ENCODE measurements at regions not wholly inside any gene's neighbourhood (a gene's known extent, or its start where the extent isn't known, plus 50 kb on each side); places are given as distances from the start of the nearest gene placed in this dataset.

DNA sequence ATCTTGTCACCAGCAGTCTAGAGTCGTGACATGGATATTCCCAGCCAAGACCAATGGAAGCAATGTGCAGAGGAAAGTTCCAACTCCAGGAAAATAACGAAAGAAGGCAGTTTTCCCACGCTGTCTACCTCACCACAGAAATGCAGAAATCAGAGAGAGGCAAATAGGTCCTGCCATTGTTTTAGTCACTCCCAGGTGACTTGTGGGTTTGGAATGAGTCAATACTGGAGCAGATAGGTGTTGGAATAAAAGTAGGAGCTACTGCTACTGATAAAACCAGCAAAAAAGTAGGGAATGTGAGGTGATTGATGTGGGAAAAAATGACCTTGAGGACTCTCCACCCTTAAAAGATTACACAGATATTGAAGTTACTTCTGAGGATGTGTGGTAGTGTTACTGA, 72.8 kb upstream of the RAI2 start:
- no peaks in the 10 kb centered on the region for H3K4me1 ChIP-seq (ENCODE audit: control insufficient read depth, insufficient read depth, low read length)
- no peak for DNase-seq
- H3K4me3 ChIP-seq (ENCODE audit: low read length) = no peak overlapping the region
- no CpG with 5 or more reads among the region's 3 CpGs for WGBS (ENCODE audit: insufficient coverage, low lambda C conversion rate)
- H3K27ac ChIP-seq (ENCODE audit: low read length) = no peak overlapping the region
- H3K27me3 ChIP-seq (ENCODE audit: control insufficient read depth, insufficient read depth, low read length) = no peaks in the 10 kb centered on the region
- H3K9me3 ChIP-seq (ENCODE audit: control insufficient read depth, low read depth, low read length) = no peaks in the 10 kb centered on the region
- no peaks in the 10 kb centered on the region for H3K36me3 ChIP-seq (ENCODE audit: control insufficient read depth, insufficient read depth, low read length)

DNA sequence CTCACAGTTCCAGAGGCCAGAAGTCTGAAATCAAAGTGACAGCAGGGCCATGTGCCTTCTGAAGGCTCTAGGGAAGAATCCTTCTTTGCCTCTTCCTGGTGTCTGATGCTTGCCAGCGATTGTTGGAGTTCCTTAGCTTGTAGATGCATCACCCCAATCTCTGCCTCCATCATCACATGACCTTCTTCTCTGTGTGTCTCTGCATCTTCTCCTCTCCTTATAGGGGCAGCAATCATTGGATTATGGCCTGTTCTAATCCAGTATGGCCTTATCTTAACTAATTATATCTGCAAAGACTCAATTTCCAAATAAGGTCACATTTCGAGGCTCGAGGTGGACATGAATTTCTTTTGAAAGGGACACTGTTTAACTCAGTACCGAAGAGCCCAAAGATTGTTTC, 71.7 kb upstream of the RAI2 start:
- H3K27ac ChIP-seq (ENCODE audit: low read length) = no peak overlapping the region
- no peaks in the 10 kb centered on the region for H3K9me3 ChIP-seq (ENCODE audit: control insufficient read depth, low read depth, low read length)
- H3K4me3 ChIP-seq (ENCODE audit: low read length) = no peak overlapping the region
- WGBS (ENCODE audit: insufficient coverage, low lambda C conversion rate) = no CpG with 5 or more reads among the region's 4 CpGs
- H3K27me3 ChIP-seq (ENCODE audit: control insufficient read depth, insufficient read depth, low read length) = no peaks in the 10 kb centered on the region
- no peaks in the 10 kb centered on the region for H3K4me1 ChIP-seq (ENCODE audit: control insufficient read depth, insufficient read depth, low read length)
- no peaks in the 10 kb centered on the region for H3K36me3 ChIP-seq (ENCODE audit: control insufficient read depth, insufficient read depth, low read length)
- no peak for DNase-seq

- no peak for DNase-seq
- Histone ChIP-seq H3K9me3 (ENCODE audit: control insufficient read depth, low read depth, low read length) (no peaks in the 10 kb centered on the region), H3K4me3 (ENCODE audit: low read length) (no peak overlapping the region), H3K27ac (ENCODE audit: low read length) (no peak overlapping the region), H3K4me1 (ENCODE audit: control insufficient read depth, insufficient read depth, low read length) (no peaks in the 10 kb centered on the region), H3K27me3 (ENCODE audit: control insufficient read depth, insufficient read depth, low read length) (no peaks in the 10 kb centered on the region), H3K36me3 (ENCODE audit: control insufficient read depth, insufficient read depth, low read length) (no peaks in the 10 kb centered on the region)
- no CpG with 5 or more reads among the region's 7 CpGs for WGBS (ENCODE audit: insufficient coverage, low lambda C conversion rate)
These were observed 70.8 kb upstream of the RAI2 start for GRCh38 chrX:17931855-17932254.

DNA sequence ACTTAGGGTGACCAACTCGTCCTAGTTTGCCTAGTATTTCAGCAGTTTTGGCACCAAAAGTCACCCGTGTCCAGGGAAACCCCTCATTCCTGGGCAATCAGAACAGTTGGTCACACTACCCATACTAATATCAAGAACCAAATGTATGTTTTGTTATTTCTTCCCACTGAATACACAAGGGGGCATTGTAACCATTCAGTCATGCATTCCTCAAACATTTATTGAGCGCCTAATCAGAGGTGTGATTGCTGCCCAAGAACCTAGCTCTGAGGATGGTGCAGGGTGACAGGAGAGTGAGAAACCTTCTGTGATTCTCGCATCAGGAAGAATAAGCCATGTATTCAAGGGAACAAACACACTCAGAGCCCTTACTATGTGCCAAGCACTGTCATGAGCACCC, 69.8 kb upstream of the RAI2 start:
- Histone ChIP-seq H3K36me3 (ENCODE audit: control insufficient read depth, insufficient read depth, low read length) (no peaks in the 10 kb centered on the region), H3K27me3 (ENCODE audit: control insufficient read depth, insufficient read depth, low read length) (no peaks in the 10 kb centered on the region), H3K27ac (ENCODE audit: low read length) (no peak overlapping the region), H3K9me3 (ENCODE audit: control insufficient read depth, low read depth, low read length) (no peaks in the 10 kb centered on the region), H3K4me3 (ENCODE audit: low read length) (no peak overlapping the region), H3K4me1 (ENCODE audit: control insufficient read depth, insufficient read depth, low read length) (no peaks in the 10 kb centered on the region)
- no CpG with 5 or more reads among the region's 4 CpGs for WGBS (ENCODE audit: insufficient coverage, low lambda C conversion rate)
- DNase-seq = no peak

- peaks cover 6% of the 10 kb centered on the region for H3K4me1 ChIP-seq (ENCODE audit: control insufficient read depth, insufficient read depth, low read length)
- H3K4me3 ChIP-seq (ENCODE audit: low read length) = no peak overlapping the region
- no peak overlapping the region for H3K27ac ChIP-seq (ENCODE audit: low read length)
- H3K9me3 ChIP-seq (ENCODE audit: control insufficient read depth, low read depth, low read length) = no peaks in the 10 kb centered on the region
- DNase-seq = no peak
- no peaks in the 10 kb centered on the region for H3K36me3 ChIP-seq (ENCODE audit: control insufficient read depth, insufficient read depth, low read length)
- H3K27me3 ChIP-seq (ENCODE audit: control insufficient read depth, insufficient read depth, low read length) = no peaks in the 10 kb centered on the region
These were observed 62.4 kb upstream of the RAI2 start for GRCh38 chrX:17923546-17923945.

DNA sequence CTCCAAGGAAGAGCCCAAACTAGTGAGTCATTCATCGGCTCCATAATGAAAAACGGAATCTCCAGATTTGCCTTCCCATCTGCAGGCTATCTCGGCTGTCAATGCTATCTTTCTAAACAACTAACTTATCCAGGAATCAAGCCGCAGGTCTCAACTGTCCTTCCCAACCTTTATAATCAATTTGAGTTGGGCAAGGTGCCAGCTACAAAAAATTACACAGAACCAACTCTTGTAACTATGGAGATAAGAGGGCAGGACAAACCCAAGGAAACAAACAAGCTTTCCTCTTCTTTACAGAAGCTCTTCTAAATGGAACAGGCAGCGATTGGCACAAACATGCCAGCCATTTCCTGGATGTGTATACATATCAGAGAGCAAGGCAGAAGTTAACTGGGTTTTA, 61.2 kb upstream of the RAI2 start:
- no peak overlapping the region for H3K27ac ChIP-seq (ENCODE audit: low read length)
- WGBS (ENCODE audit: insufficient coverage, low lambda C conversion rate) = no CpG with 5 or more reads among the region's 5 CpGs
- H3K9me3 ChIP-seq (ENCODE audit: control insufficient read depth, low read depth, low read length) = no peaks in the 10 kb centered on the region
- H3K36me3 ChIP-seq (ENCODE audit: control insufficient read depth, insufficient read depth, low read length) = no peaks in the 10 kb centered on the region
- no peak overlapping the region for H3K4me3 ChIP-seq (ENCODE audit: low read length)
- H3K4me1 ChIP-seq (ENCODE audit: control insufficient read depth, insufficient read depth, low read length) = peaks cover 6% of the 10 kb centered on the region
- H3K27me3 ChIP-seq (ENCODE audit: control insufficient read depth, insufficient read depth, low read length) = no peaks in the 10 kb centered on the region
- DNase-seq = peak in 1 of 2 donors; percentile 21

DNA sequence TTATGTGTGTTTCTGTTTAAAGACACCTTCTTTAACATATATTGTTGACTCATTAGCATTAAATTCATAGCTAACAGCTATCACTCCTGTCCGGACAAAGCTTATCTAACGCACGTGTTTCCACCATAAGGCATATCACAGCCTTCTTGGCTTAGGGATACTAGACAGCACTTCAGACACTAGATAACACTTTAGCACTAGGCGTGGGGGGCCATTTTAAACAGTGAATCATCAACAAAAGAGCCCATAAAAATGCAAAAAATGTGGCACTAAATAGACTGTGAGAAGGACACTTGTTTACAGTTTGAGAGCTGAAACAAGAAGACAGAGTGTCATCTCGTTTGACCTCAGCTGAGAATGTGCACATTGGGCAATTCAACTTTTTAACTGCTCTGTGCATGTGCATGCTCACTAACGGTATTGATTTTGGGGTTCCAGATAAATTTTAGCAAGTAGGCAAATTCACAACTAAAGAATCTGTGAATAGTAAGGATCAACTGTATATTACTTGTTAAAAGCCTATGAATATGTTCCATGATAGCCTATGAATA, 58.9 kb upstream of the RAI2 start:
- Histone ChIP-seq H3K27me3 (ENCODE audit: control insufficient read depth, insufficient read depth, low read length) (no peaks in the 10 kb centered on the region), H3K36me3 (ENCODE audit: control insufficient read depth, insufficient read depth, low read length) (no peaks in the 10 kb centered on the region), H3K4me3 (ENCODE audit: low read length) (no peak overlapping the region), H3K4me1 (ENCODE audit: control insufficient read depth, insufficient read depth, low read length) (peaks cover 6% of the 10 kb centered on the region), H3K27ac (ENCODE audit: low read length) (no peak overlapping the region), H3K9me3 (ENCODE audit: control insufficient read depth, low read depth, low read length) (no peaks in the 10 kb centered on the region)
- DNase-seq = peak in 1 of 2 donors; percentile 2
- WGBS (ENCODE audit: insufficient coverage, low lambda C conversion rate) = no CpG with 5 or more reads among the region's 6 CpGs

- Histone ChIP-seq H3K36me3 (ENCODE audit: control insufficient read depth, insufficient read depth, low read length) (no peaks in the 10 kb centered on the region), H3K4me3 (ENCODE audit: low read length) (no peak overlapping the region), H3K4me1 (ENCODE audit: control insufficient read depth, insufficient read depth, low read length) (peaks cover 6% of the 10 kb centered on the region), H3K27me3 (ENCODE audit: control insufficient read depth, insufficient read depth, low read length) (no peaks in the 10 kb centered on the region), H3K27ac (ENCODE audit: low read length) (no peak overlapping the region), H3K9me3 (ENCODE audit: control insufficient read depth, low read depth, low read length) (no peaks in the 10 kb centered on the region)
- 83% methylated on average over 1 of the region's 4 CpGs for WGBS (ENCODE audit: insufficient coverage, low lambda C conversion rate)
- DNase-seq = peak in 1 of 2 donors; percentile 2
These were observed 57.0 kb upstream of the RAI2 start for GRCh38 chrX:17917945-17918577.

DNA sequence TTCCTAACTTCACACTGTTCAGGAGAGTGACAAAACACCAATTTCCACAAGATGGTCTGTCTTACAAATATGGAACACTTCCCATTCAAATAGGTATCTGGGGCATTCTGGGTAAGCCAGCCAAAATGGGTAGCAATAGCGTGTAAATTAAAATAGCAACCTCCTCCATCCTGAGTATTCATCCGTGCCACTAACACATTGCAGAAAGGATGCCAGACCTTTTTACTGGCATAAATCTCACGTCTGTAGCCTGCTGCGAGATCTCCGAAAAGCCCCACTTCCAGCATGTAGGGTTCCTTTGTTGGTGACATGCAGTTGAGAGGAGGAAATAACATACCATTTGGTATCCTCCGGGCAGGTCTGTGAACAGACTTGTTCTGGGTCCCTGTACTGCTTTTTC, 52.7 kb upstream of the RAI2 start:
- DNase-seq = no peak
- Histone ChIP-seq H3K4me3 (ENCODE audit: low read length) (no peak overlapping the region), H3K27ac (ENCODE audit: low read length) (no peak overlapping the region), H3K36me3 (ENCODE audit: control insufficient read depth, insufficient read depth, low read length) (no peaks in the 10 kb centered on the region), H3K4me1 (ENCODE audit: control insufficient read depth, insufficient read depth, low read length) (no peaks in the 10 kb centered on the region), H3K9me3 (ENCODE audit: control insufficient read depth, low read depth, low read length) (no peaks in the 10 kb centered on the region), H3K27me3 (ENCODE audit: control insufficient read depth, insufficient read depth, low read length) (no peaks in the 10 kb centered on the region)
- WGBS (ENCODE audit: insufficient coverage, low lambda C conversion rate) = no CpG with 5 or more reads among the region's 6 CpGs
